ENCODE measurements at regions not wholly inside any gene's neighbourhood (a gene's known extent, or its start where the extent isn't known, plus 50 kb on each side); places are given as distances from the start of the nearest gene placed in this dataset.

DNA sequence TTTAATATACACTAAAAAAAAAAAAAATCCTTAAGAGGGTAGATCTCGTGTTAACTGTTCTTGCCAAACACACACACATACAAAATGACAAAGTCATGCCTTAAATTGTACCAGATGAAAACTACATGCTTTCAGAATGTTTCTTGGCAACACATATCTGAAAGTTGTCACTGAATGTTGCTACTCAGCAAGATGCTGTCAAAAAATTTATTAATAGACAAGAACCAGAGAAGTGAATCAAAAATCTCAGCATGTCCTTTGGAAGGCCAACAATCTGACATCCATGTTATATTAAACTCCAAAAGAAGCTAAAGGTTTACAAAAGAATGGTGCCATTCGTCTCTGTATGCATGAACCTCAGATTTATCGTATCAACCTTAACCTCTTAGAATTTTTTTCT lies 1746.2 kb upstream of the PRR20A start:
- no peak for TF ChIP-seq POLR2AphosphoS5 (IDR thresholded peaks at IDR 0.05)
- TF ChIP-seq CTCF (IDR thresholded peaks at IDR 0.05 in 8 of 11, conservative IDR thresholded peaks at IDR 0.05 in 3 of 11), result no peak

Data from spleen (tissue), 7 donors.